Liver (tissue), 8 donors: ENCODE measurements at regions not wholly inside any gene's neighbourhood (a gene's known extent, or its start where the extent isn't known, plus 50 kb on each side); places are given as distances from the start of the nearest gene placed in this dataset.

Experiments used
- DNase-seq: peaks from one replicate; pipeline ENCODE4 v3.0.0-alpha.2; 2017; ENCODE audit warnings: low spot score
- H3K27ac ChIP-seq, 2 donors: one replicate each; pipeline ENCODE4 v1.7.0; 2013; ENCODE audit warnings: inconsistent platforms in 2 of 2, low read length in 2 of 2, control low read depth in 1 of 2, low read depth in 1 of 2, mild to moderate bottlenecking in 1 of 2
- H3K27me3 ChIP-seq, 4 donors: one replicate each; pipeline versions ENCODE4 v1.6.1 to v1.7.0; 2013; ENCODE audit warnings: low read length in 3 of 4, inconsistent platforms in 1 of 4, mild to moderate bottlenecking in 1 of 4, moderate library complexity in 1 of 4; ENCODE audit not compliant: control insufficient read depth in 4 of 4, insufficient read depth in 4 of 4
- H3K36me3 ChIP-seq, 4 donors: one replicate each; pipeline versions ENCODE4 v1.6.1 to v1.7.0; 2013; ENCODE audit warnings: low read length in 3 of 4, mild to moderate bottlenecking in 3 of 4, low read depth in 1 of 4, moderate library complexity in 1 of 4; ENCODE audit not compliant: control insufficient read depth in 4 of 4, insufficient read depth in 3 of 4
- H3K4me1 ChIP-seq, 4 donors: one replicate each; pipeline versions ENCODE4 v1.6.1 to v1.7.0; 2013; ENCODE audit warnings: low read length in 3 of 4, mild to moderate bottlenecking in 3 of 4, moderate library complexity in 1 of 4; ENCODE audit not compliant: control insufficient read depth in 4 of 4, insufficient read depth in 4 of 4
- H3K4me3 ChIP-seq, 3 donors: one replicate each; pipeline versions ENCODE4 v1.6.1 to v1.7.0; 2013; ENCODE audit warnings: low read length in 3 of 3, control low read depth in 1 of 3, low read depth in 1 of 3, mild to moderate bottlenecking in 1 of 3
- H3K9ac ChIP-seq, 2 donors: one replicate each; pipeline ENCODE4 v1.7.0; 2013; ENCODE audit warnings: low read length in 2 of 2, mild to moderate bottlenecking in 2 of 2, moderate library complexity in 2 of 2, control low read depth in 1 of 2, low read depth in 1 of 2
- H3K9me3 ChIP-seq, 4 donors: one replicate each; pipeline versions ENCODE4 v1.6.1 to v1.7.0; 2013; ENCODE audit warnings: low read length in 3 of 4; ENCODE audit not compliant: control insufficient read depth in 4 of 4
- ATF3 ChIP-seq: IDR thresholded peaks from 2 replicates; pipeline ENCODE4 v1.6.1; 2016; ENCODE audit warnings: antibody characterized with exemption
- CTCF ChIP-seq: fragments of 150-350 bp; IDR thresholded peaks from 2 replicates; pipeline ENCODE4 v1.5.1; 2017; ENCODE audit warnings: improper control_type of control experiment, low read depth, low read length; ENCODE audit not compliant: missing input control
- FOXA1 ChIP-seq: IDR thresholded peaks from 2 replicates; pipeline ENCODE4 v1.6.1; 2016; ENCODE audit warnings: antibody characterized with exemption
- FOXA2 ChIP-seq: IDR thresholded peaks from 2 replicates; pipeline ENCODE4 v1.6.1; 2016; ENCODE audit warnings: antibody characterized with exemption
- HNF4G ChIP-seq: IDR thresholded peaks from 2 replicates; pipeline ENCODE4 v1.6.1; 2016; ENCODE audit warnings: antibody characterized with exemption
- RAD21 ChIP-seq, 2 donors: IDR thresholded peaks; 2 replicates each; pipeline ENCODE4 v1.6.1; 2016; ENCODE audit warnings: antibody characterized with exemption in 2 of 2, mild to moderate bottlenecking in 2 of 2
- REST ChIP-seq: IDR thresholded peaks from 2 replicates; pipeline ENCODE4 v1.6.1; 2016; ENCODE audit warnings: antibody characterized with exemption, mild to moderate bottlenecking
- RXRA ChIP-seq, 2 donors: IDR thresholded peaks; 2 replicates each; pipeline ENCODE4 v1.6.1; 2017 to 2018; ENCODE audit warnings: antibody characterized with exemption in 2 of 2, mild to moderate bottlenecking in 1 of 2
- YY1 ChIP-seq: IDR thresholded peaks from 2 replicates; pipeline ENCODE4 v1.6.1; 2016; ENCODE audit warnings: antibody characterized with exemption, mild to moderate bottlenecking
- ZBTB33 ChIP-seq: IDR thresholded peaks from 2 replicates; pipeline ENCODE4 v1.6.1; 2016; ENCODE audit warnings: antibody characterized with exemption
- WGBS: extraction: QIAGEN DNeasy Blood & Tissue Kit; methylation state at CpG from one replicate; pipeline ENCODE4 v1.1.7; 2013; 5-methylcytosine and 5-hydroxymethylcytosine counted together
- donor health status: healthy.
- donor health status: healthy.
- donor health status: healthy.
- donor health status: healthy.
- donor health status: healthy.

- H3K27ac ChIP-seq, result no peak overlapping the region
- no peak overlapping the region for H3K9ac ChIP-seq
- 86% methylated on average over 8 of the region's 8 CpGs for WGBS
- H3K4me1 ChIP-seq, result no peaks in the 10 kb centered on the region
- no peaks in the 10 kb centered on the region for H3K36me3 ChIP-seq
- no peak for DNase-seq
- no peaks in the 10 kb centered on the region for H3K27me3 ChIP-seq
- H3K9me3 ChIP-seq, result no peaks in the 10 kb centered on the region
- TF ChIP-seq CTCF (no peak), ZBTB33 (no peak), HNF4G (no peak), FOXA2 (no peak), ATF3 (no peak), FOXA1 (no peak)
- H3K4me3 ChIP-seq, result no peak overlapping the region
Measured at GRCh38 chrX:9087271-9088040, 53.5 kb upstream of the FAM9B start.

- no peak for DNase-seq
- Histone ChIP-seq H3K27ac (no peak overlapping the region), H3K4me1 (no peaks in the 10 kb centered on the region), H3K9me3 (no peaks in the 10 kb centered on the region), H3K4me3 (no peak overlapping the region), H3K36me3 (no peaks in the 10 kb centered on the region), H3K9ac (no peak overlapping the region), H3K27me3 (no peaks in the 10 kb centered on the region)
- 88% methylated on average over 2 of the region's 2 CpGs for WGBS
- TF ChIP-seq REST, result no peak
- no peak for TF ChIP-seq RAD21 (IDR thresholded peaks at IDR 0.05)
- TF ChIP-seq YY1, result no peak
- no peak for TF ChIP-seq RXRA (IDR thresholded peaks at IDR 0.05)
- no peak for TF ChIP-seq HNF4G
- no peak for TF ChIP-seq ATF3
- no peak for TF ChIP-seq CTCF
Measured at GRCh38 chrX:9088896-9089295, 55.0 kb upstream of the FAM9B start.
